Suprapubic skin (tissue), 4 donors: ENCODE measurements at regions not wholly inside any gene's neighbourhood (a gene's known extent, or its start where the extent isn't known, plus 50 kb on each side); places are given as distances from the start of the nearest gene placed in this dataset.
"Not testable (repeated sequence)": the region's sequence is repeated elsewhere in the genome, so short reads cannot be mapped to it uniquely, and the experiment has no call there.

Experiments used
- DNase-seq, 2 donors: peaks; one replicate each; pipeline ENCODE4 v3.0.0-alpha.2; 2019; ENCODE audit warnings: low spot score in 2 of 2
- H3K27ac ChIP-seq: fragments of 200-600 bp; sonication (generic); one replicate; pipeline ENCODE4 v1.5.1; 2019
- H3K27me3 ChIP-seq: fragments of 200-600 bp; sonication (generic); one replicate; pipeline ENCODE4 v1.5.1; 2019
- H3K36me3 ChIP-seq: fragments of 200-600 bp; sonication (generic); one replicate; pipeline ENCODE4 v1.5.1; 2019
- H3K4me1 ChIP-seq: fragments of 200-600 bp; sonication (generic); one replicate; pipeline ENCODE4 v1.5.1; 2019
- H3K4me3 ChIP-seq: fragments of 200-600 bp; sonication (generic); one replicate; pipeline ENCODE4 v1.5.1; 2019; ENCODE audit warnings: mild to moderate bottlenecking
- H3K9me3 ChIP-seq: fragments of 200-600 bp; sonication (generic); one replicate; pipeline ENCODE4 v1.5.1; 2019
- CTCF ChIP-seq, 2 donors: fragments of 200-600 bp in 1 of 2; fragments of 450-650 bp in 1 of 2; sonication (generic) in 1 of 2; IDR thresholded peaks; one replicate each; pipeline ENCODE4 v1.5.1; 2016 to 2019; ENCODE audit warnings: antibody characterized with exemption in 2 of 2, mild to moderate bottlenecking in 1 of 2, moderate library complexity in 1 of 2
- EP300 ChIP-seq: sonication (generic); formaldehyde crosslinking; IDR thresholded peaks from one replicate; pipeline ENCODE4 v1.6.1; 2017; ENCODE audit warnings: antibody characterized with exemption
- POLR2A ChIP-seq, 2 donors: fragments of 450-650 bp; IDR thresholded peaks; one replicate each; pipeline ENCODE4 v1.6.1; 2017; ENCODE audit warnings: antibody characterized with exemption in 2 of 2, mild to moderate bottlenecking in 2 of 2, moderate library complexity in 2 of 2
- POLR2AphosphoS5 ChIP-seq, 3 donors: sonication (generic); formaldehyde crosslinking; IDR thresholded peaks; one replicate each; pipeline ENCODE4 v1.6.1; 2017; ENCODE audit warnings: antibody characterized with exemption in 3 of 3
- WGBS: methylation state at CpG from one replicate; pipeline ENCODE4 v1.1.5; 2018; 5-methylcytosine and 5-hydroxymethylcytosine counted together

- no peaks in the 10 kb centered on the region for H3K27me3 ChIP-seq
- no peak overlapping the region for H3K4me3 ChIP-seq
- no peaks in the 10 kb centered on the region for H3K9me3 ChIP-seq
- no peaks in the 10 kb centered on the region for H3K4me1 ChIP-seq
- H3K27ac ChIP-seq = no peak overlapping the region
- H3K36me3 ChIP-seq = no peaks in the 10 kb centered on the region
- 78% methylated on average over 2 of the region's 2 CpGs for WGBS
- DNase-seq = no peak
- TF ChIP-seq CTCF (IDR thresholded peaks at IDR 0.05) (no peak), EP300 (no peak), POLR2AphosphoS5 (IDR thresholded peaks at IDR 0.05) (no peak)
These were observed 1193.9 kb downstream of the PLA2G4A start for GRCh38 chr1:188022661-188023060.

GRCh38 chr1:188023206-188023605 is 1194.5 kb downstream of the PLA2G4A start:
- no peak overlapping the region for H3K4me3 ChIP-seq
- DNase-seq = no peak
- WGBS = 96% methylated on average over 2 of the region's 2 CpGs
- no peaks in the 10 kb centered on the region for H3K9me3 ChIP-seq
- TF ChIP-seq POLR2A (IDR thresholded peaks at IDR 0.05) (no peak), CTCF (IDR thresholded peaks at IDR 0.05) (no peak), POLR2AphosphoS5 (IDR thresholded peaks at IDR 0.05) (no peak), EP300 (no peak)
- H3K27ac ChIP-seq = no peak overlapping the region
- H3K4me1 ChIP-seq = no peaks in the 10 kb centered on the region
- H3K27me3 ChIP-seq = no peaks in the 10 kb centered on the region
- no peaks in the 10 kb centered on the region for H3K36me3 ChIP-seq

- DNase-seq = no peak
- Histone ChIP-seq H3K36me3 (no peaks in the 10 kb centered on the region), H3K27ac (no peak overlapping the region), H3K4me3 (no peak overlapping the region), H3K27me3 (no peaks in the 10 kb centered on the region), H3K4me1 (no peaks in the 10 kb centered on the region), H3K9me3 (no peaks in the 10 kb centered on the region)
- TF ChIP-seq CTCF (IDR thresholded peaks at IDR 0.05) (no peak), POLR2AphosphoS5 (IDR thresholded peaks at IDR 0.05) (no peak), POLR2A (IDR thresholded peaks at IDR 0.05) (no peak), EP300 (no peak)
These were observed 1198.9 kb downstream of the PLA2G4A start for GRCh38 chr1:188027613-188028012.

GRCh38 chr1:188037572-188037971 is 1208.8 kb downstream of the PLA2G4A start:
- not testable (repeated sequence) for DNase-seq, H3K27ac ChIP-seq, H3K4me3 ChIP-seq, H3K4me1 ChIP-seq, H3K9me3 ChIP-seq, H3K27me3 ChIP-seq, H3K36me3 ChIP-seq
- 50% methylated on average over 2 of the region's 2 CpGs for WGBS

GRCh38 chr1:188043536-188044245 is 1214.9 kb downstream of the PLA2G4A start:
- no peaks in the 10 kb centered on the region for H3K27me3 ChIP-seq
- 78% methylated on average over 4 of the region's 4 CpGs for WGBS
- TF ChIP-seq POLR2AphosphoS5 (IDR thresholded peaks at IDR 0.05) (no peak), POLR2A (IDR thresholded peaks at IDR 0.05) (no peak), EP300 (no peak), CTCF (IDR thresholded peaks at IDR 0.05) (no peak)
- H3K27ac ChIP-seq = no peak overlapping the region
- no peaks in the 10 kb centered on the region for H3K9me3 ChIP-seq
- no peak overlapping the region for H3K4me3 ChIP-seq
- H3K36me3 ChIP-seq = no peaks in the 10 kb centered on the region
- no peaks in the 10 kb centered on the region for H3K4me1 ChIP-seq
- no peak for DNase-seq

GRCh38 chr1:188050250-188050649 is 1221.5 kb downstream of the PLA2G4A start:
- H3K27ac ChIP-seq = no peak overlapping the region
- no peaks in the 10 kb centered on the region for H3K27me3 ChIP-seq
- no peaks in the 10 kb centered on the region for H3K9me3 ChIP-seq
- TF ChIP-seq EP300 = no peak
- no peak for TF ChIP-seq POLR2AphosphoS5 (IDR thresholded peaks at IDR 0.05)
- no peak for TF ChIP-seq CTCF (IDR thresholded peaks at IDR 0.05)
- no peak for TF ChIP-seq POLR2A (IDR thresholded peaks at IDR 0.05)
- no peaks in the 10 kb centered on the region for H3K4me1 ChIP-seq
- H3K36me3 ChIP-seq = no peaks in the 10 kb centered on the region
- H3K4me3 ChIP-seq = no peak overlapping the region
- no peak for DNase-seq
